NT2/D1 (cell line): ENCODE measurements at regions not wholly inside any gene's neighbourhood (a gene's known extent, or its start where the extent isn't known, plus 50 kb on each side); places are given as distances from the start of the nearest gene placed in this dataset.
"Not testable (repeated sequence)": the region's sequence is repeated elsewhere in the genome, so short reads cannot be mapped to it uniquely, and the experiment has no call there.

Experiments used
- DNase-seq: peaks from one replicate; pipeline ENCODE4 v3.0.0-alpha.2; 2011; ENCODE audit warnings: low read depth, low spot score
- H3K27me3 ChIP-seq: 2 replicates; pipeline ENCODE4 v1.6.0; 2011; ENCODE audit warnings: mild to moderate bottlenecking; ENCODE audit not compliant: insufficient read length, insufficient read depth
- H3K36me3 ChIP-seq: 2 replicates; pipeline ENCODE4 v1.6.1; 2011; ENCODE audit warnings: mild to moderate bottlenecking, low read length, mixed read lengths; ENCODE audit not compliant: insufficient read depth, insufficient read length
- H3K4me1 ChIP-seq: 2 replicates; pipeline ENCODE4 v1.5.1; 2011; ENCODE audit not compliant: insufficient read depth, insufficient read length
- H3K4me3 ChIP-seq: 2 replicates; pipeline ENCODE4 v1.5.1; 2011; ENCODE audit warnings: low read depth; ENCODE audit not compliant: insufficient read length
- H3K9ac ChIP-seq: 2 replicates; pipeline ENCODE4 v1.6.0; 2011; ENCODE audit warnings: low read depth; ENCODE audit not compliant: insufficient read length
- H3K9me3 ChIP-seq: 2 replicates; pipeline ENCODE4 v1.5.1; 2011; ENCODE audit warnings: mild to moderate bottlenecking, low read length; ENCODE audit not compliant: insufficient read depth
- SUZ12 ChIP-seq: IDR thresholded peaks from 2 replicates; pipeline ENCODE4 v1.6.1; 2011; ENCODE audit not compliant: insufficient read length, insufficient read depth; ENCODE audit errors: extremely low read depth
- YY1 ChIP-seq: IDR thresholded peaks from 2 replicates; pipeline ENCODE4 v1.6.1; 2011; ENCODE audit not compliant: insufficient read length, insufficient read depth
- ZNF274 ChIP-seq: IDR thresholded peaks from 2 replicates; pipeline ENCODE4 v1.6.1; 2011; ENCODE audit warnings: mild to moderate bottlenecking, low read depth, low read length

GRCh38 chr12:131333136-131333535, 377.8 kb upstream of the SFSWAP start:
- H3K9ac ChIP-seq: no peak overlapping the region
- no peak for DNase-seq
- H3K36me3 ChIP-seq: no peaks in the 10 kb centered on the region
- H3K4me1 ChIP-seq: no peaks in the 10 kb centered on the region
- peaks cover 6% of the 10 kb centered on the region; the same call in 1 of the 2 replicates for H3K9me3 ChIP-seq
- no peaks in the 10 kb centered on the region for H3K27me3 ChIP-seq
- TF ChIP-seq YY1: no peak
- no peak for TF ChIP-seq ZNF274
- no peak for TF ChIP-seq SUZ12
- H3K4me3 ChIP-seq: no peak overlapping the region

GRCh38 chr12:131333621-131334440, 377.1 kb upstream of the SFSWAP start:
- Histone ChIP-seq H3K4me3 (no peak overlapping the region), H3K9me3 (peaks cover 8% of the 10 kb centered on the region; the same call in 1 of the 2 replicates), H3K4me1 (no peaks in the 10 kb centered on the region)

DNA sequence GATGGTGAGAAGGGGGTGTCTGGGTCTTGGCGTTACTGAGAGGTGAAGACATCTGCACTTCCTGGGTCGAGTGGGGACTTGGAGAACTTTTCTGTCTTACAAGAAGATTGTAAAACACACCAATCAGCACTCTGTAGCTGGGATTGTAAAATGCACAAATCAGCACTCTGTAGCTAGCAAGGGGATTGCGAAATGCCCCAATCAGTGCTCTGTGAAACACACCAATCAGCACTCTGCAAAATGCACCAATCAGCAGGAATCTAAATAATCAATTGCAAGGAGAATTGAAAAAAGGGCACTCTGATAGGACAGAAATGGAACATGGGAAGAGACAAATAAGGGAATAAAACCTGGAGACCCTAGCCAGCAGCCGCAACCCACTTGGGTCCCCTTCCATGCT, 376.1 kb upstream of the SFSWAP start:
- DNase-seq: no peak
- TF ChIP-seq SUZ12 (no peak), YY1 (no peak), ZNF274 (no peak)
- Histone ChIP-seq H3K9me3 (peaks cover 8% of the 10 kb centered on the region; the same call in 1 of the 2 replicates), H3K36me3 (no peaks in the 10 kb centered on the region), H3K27me3 (no peaks in the 10 kb centered on the region), H3K9ac (no peak overlapping the region), H3K4me3 (no peak overlapping the region), H3K4me1 (no peaks in the 10 kb centered on the region)

More at GRCh38 chr12:131333621-131334440, 377.1 kb upstream of the SFSWAP start:
- Histone ChIP-seq H3K27me3 (no peaks in the 10 kb centered on the region), H3K9ac (no peak overlapping the region), H3K36me3 (no peaks in the 10 kb centered on the region)
- TF ChIP-seq YY1 (no peak), ZNF274 (no peak), SUZ12 (no peak)
- no peak for DNase-seq

- no peak for TF ChIP-seq ZNF274
- no peak for TF ChIP-seq SUZ12
- no peak for TF ChIP-seq YY1
- no peaks in the 10 kb centered on the region for H3K36me3 ChIP-seq
- no peaks in the 10 kb centered on the region for H3K27me3 ChIP-seq
- H3K9ac ChIP-seq: no peak overlapping the region
- H3K9me3 ChIP-seq: peaks cover 8% of the 10 kb centered on the region; the same call in 1 of the 2 replicates
- no peak overlapping the region for H3K4me3 ChIP-seq
- no peak for DNase-seq
- H3K4me1 ChIP-seq: no peaks in the 10 kb centered on the region
These were observed 375.4 kb upstream of the SFSWAP start for GRCh38 chr12:131335456-131335855.

- not testable (repeated sequence) for H3K4me1 ChIP-seq, H3K36me3 ChIP-seq, H3K9ac ChIP-seq, H3K9me3 ChIP-seq, H3K4me3 ChIP-seq, H3K27me3 ChIP-seq, DNase-seq
These were observed 373.0 kb upstream of the SFSWAP start for GRCh38 chr12:131337861-131338260.

GRCh38 chr12:131340616-131341210, 370.2 kb upstream of the SFSWAP start:
- peaks cover 2% of the 10 kb centered on the region for H3K4me1 ChIP-seq
- peaks cover 8% of the 10 kb centered on the region; the same call in 1 of the 2 replicates for H3K9me3 ChIP-seq
- H3K4me3 ChIP-seq: no peak overlapping the region
- no peak for TF ChIP-seq YY1
- TF ChIP-seq SUZ12: no peak
- no peak for TF ChIP-seq ZNF274
- DNase-seq: no peak
- H3K36me3 ChIP-seq: no peaks in the 10 kb centered on the region
- H3K9ac ChIP-seq: no peak overlapping the region
- H3K27me3 ChIP-seq: no peaks in the 10 kb centered on the region

DNA sequence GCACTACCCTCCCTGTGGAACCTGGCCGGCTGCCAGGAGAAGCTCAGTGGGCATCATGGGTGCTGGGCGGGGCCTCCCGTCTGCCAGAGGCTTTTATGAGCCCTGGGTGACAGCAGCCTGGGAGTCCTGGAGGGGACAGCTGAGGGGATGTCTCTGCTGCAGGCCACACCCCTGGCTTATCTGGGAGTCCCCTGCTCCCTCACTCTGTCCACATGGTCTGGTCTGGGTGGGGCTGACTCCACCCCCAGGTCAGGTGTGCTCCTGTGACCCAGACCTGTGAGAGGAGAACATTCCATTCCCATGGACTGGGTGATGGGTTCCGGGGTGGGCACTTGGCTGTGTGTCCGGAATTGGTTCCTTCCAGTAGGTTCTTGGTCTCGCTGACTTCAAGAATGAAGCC, 369.3 kb upstream of the SFSWAP start:
- not testable (repeated sequence) for H3K9ac ChIP-seq, H3K4me1 ChIP-seq, H3K4me3 ChIP-seq, H3K36me3 ChIP-seq, H3K9me3 ChIP-seq, DNase-seq, H3K27me3 ChIP-seq

DNA sequence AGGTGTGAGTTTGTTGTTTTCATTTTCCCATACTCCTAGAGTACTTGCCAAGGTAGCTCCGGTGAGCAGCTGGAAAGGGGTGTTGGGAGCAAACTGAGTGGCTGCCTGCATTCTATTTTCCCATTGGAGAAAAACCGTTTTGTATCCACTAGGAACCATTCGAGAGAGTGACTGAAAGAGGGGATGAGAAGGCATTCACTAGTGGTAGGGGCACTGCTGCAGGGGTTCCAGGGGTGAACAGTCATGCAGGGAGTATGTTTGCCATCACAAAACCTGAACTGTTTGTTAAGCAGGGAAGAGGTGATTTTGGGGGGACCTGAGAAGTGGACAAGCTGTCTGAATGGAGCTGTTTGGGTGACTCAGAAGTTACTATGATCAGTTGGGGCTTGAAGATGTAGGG, 367.5 kb upstream of the SFSWAP start:
- not testable (repeated sequence) for H3K4me3 ChIP-seq, DNase-seq, H3K9ac ChIP-seq, H3K27me3 ChIP-seq, H3K36me3 ChIP-seq, H3K9me3 ChIP-seq
- peaks cover 19% of the 10 kb centered on the region for H3K4me1 ChIP-seq

DNA sequence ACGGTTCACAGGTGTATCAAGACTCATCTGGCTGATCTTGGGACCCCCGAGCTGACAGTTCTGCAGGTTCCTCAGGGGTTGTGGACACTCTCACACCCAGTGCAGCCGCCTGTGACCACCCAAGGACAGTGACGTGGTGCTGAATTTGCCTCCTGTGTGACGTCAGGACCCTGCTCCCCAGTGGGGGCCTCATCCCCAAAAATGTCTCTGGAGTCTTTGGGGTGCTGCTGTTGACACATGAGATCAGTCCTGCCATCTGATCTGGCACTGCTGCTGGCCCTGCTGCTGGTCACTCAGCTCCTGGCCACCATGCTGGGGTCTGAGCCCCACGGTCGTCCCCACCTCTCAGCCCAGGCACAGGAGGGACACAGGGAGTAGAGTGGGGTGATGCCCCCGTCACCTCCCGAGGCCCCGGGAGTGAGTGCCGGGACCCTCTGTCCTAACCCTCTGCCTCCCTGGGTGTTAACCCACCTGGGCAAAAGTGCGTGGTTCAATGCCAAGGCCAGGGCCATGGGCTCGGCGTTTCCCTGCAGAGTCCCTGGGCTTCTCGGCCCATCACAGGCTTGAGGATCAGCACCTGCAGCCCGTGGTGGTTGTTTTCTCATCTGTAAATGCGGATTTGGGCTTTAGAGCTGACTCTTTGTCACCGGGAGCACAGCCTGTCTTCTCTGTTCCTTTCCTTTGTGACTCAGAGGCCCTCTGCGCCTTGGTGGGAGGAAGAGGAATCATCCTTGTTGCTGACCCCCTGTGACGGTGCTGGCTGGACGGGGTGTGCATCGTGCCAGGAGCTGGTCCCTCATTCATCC, 366.0 kb upstream of the SFSWAP start:
- DNase-seq, H3K27me3 ChIP-seq, H3K4me3 ChIP-seq, H3K9me3 ChIP-seq, H3K36me3 ChIP-seq, H3K9ac ChIP-seq: not testable (repeated sequence)
- peaks cover 21% of the 10 kb centered on the region for H3K4me1 ChIP-seq
